HEK293 (cell line): ENCODE measurements at regions not wholly inside any gene's neighbourhood (a gene's known extent, or its start where the extent isn't known, plus 50 kb on each side); places are given as distances from the start of the nearest gene placed in this dataset.

Experiments used
- CTCF ChIA-PET: fragments of 350-600 bp; formaldehyde crosslinking; extraction: SDS; loops from one replicate; lab custom pipeline; 2021; ENCODE audit warnings: antibody characterized with exemption; lab: Yijun Ruan, JAX
- POLR2A ChIA-PET: fragments of 300-600 bp; formaldehyde crosslinking; extraction: SDS; loops from one replicate; lab custom pipeline; 2020; ENCODE audit warnings: antibody characterized with exemption, inconsistent platforms; lab: Yijun Ruan, JAX
- H3K27ac ChIP-seq: fragments of 200-500 bp; sonication (Bioruptor generic); 2 replicates; pipeline ENCODE4 v1.5.1; 2014; ENCODE audit warnings: low read depth, low read length, control low read depth, inconsistent platforms; ENCODE audit errors: extremely low read depth
- H3K36me3 ChIP-seq, 2 experiments: fragments of 200-500 bp in 1 of 2; sonication (Bioruptor generic) in 1 of 2; 1 replicate in 1 of 2; 2 replicates in 1 of 2; pipeline ENCODE4 v1.5.1; 2014 to 2017; ENCODE audit warnings: inconsistent platforms in 2 of 2, low read length in 2 of 2; ENCODE audit not compliant: control insufficient read depth in 2 of 2, insufficient read depth in 1 of 2
- H3K4me1 ChIP-seq: fragments of 200-500 bp; sonication (Bioruptor generic); 2 replicates; pipeline ENCODE4 v1.5.1; 2014; ENCODE audit warnings: mild to moderate bottlenecking, low read length, inconsistent platforms; ENCODE audit not compliant: control insufficient read depth, insufficient read depth
- H3K4me3 ChIP-seq: 2 replicates; pipeline ENCODE4 v1.5.1; 2011; ENCODE audit warnings: low read depth, mild to moderate bottlenecking, control low read depth, low read length, moderate library complexity
- H3K9me3 ChIP-seq: fragments of 200-500 bp; sonication (Bioruptor generic); 2 replicates; pipeline ENCODE4 v1.5.1; 2014; ENCODE audit warnings: low read depth, low read length, inconsistent platforms; ENCODE audit not compliant: control insufficient read depth, insufficient read depth
- OSR2 ChIP-seq: fragments of 450-650 bp; formaldehyde crosslinking; IDR thresholded peaks from 2 replicates; pipeline ENCODE4 v1.5.1; 2016; ENCODE audit warnings: missing biosample characterization, missing genetic modification characterization
- PRDM2 ChIP-seq: fragments of 450-650 bp; formaldehyde crosslinking; IDR thresholded peaks from 2 replicates; pipeline ENCODE4 v1.5.1; 2016; ENCODE audit warnings: missing biosample characterization, missing genetic modification characterization, borderline replicate concordance
- ZNF114 ChIP-seq: fragments of 450-650 bp; formaldehyde crosslinking; IDR thresholded peaks from 2 replicates; pipeline ENCODE4 v1.5.0; 2017; ENCODE audit warnings: missing biosample characterization, missing genetic modification characterization
- ZNF18 ChIP-seq: fragments of 450-650 bp; formaldehyde crosslinking; IDR thresholded peaks from 2 replicates; pipeline ENCODE4 v1.5.1; 2016; ENCODE audit warnings: missing biosample characterization, missing genetic modification characterization
- ZNF211 ChIP-seq: fragments of 450-650 bp; formaldehyde crosslinking; IDR thresholded peaks from 2 replicates; pipeline ENCODE4 v1.5.1; 2016; ENCODE audit warnings: low read depth, missing biosample characterization, missing genetic modification characterization
- ZNF23 ChIP-seq: fragments of 450-650 bp; formaldehyde crosslinking; IDR thresholded peaks from 2 replicates; pipeline ENCODE4 v1.5.1; 2016; ENCODE audit warnings: missing biosample characterization, missing genetic modification characterization, borderline replicate concordance
- ZNF239 ChIP-seq: fragments of 450-650 bp; formaldehyde crosslinking; IDR thresholded peaks from 2 replicates; pipeline ENCODE4 v1.5.1; 2016; ENCODE audit warnings: missing biosample characterization, missing genetic modification characterization
- ZNF274 ChIP-seq, 2 experiments: fragments of 200-500 bp in 1 of 2; fragments of 450-650 bp in 1 of 2; sonication (Bioruptor generic) in 1 of 2; formaldehyde crosslinking in 1 of 2; IDR thresholded peaks; 2 replicates each; pipeline versions ENCODE4 v1.5.1 to v1.6.1; 2014 to 2016; ENCODE audit warnings: borderline replicate concordance in 1 of 2, inconsistent platforms in 1 of 2, low read length in 1 of 2, missing biosample characterization in 1 of 2, missing genetic modification characterization in 1 of 2
- ZNF280D ChIP-seq: fragments of 450-650 bp; formaldehyde crosslinking; IDR thresholded peaks from 2 replicates; pipeline ENCODE4 v1.5.1; 2016; ENCODE audit warnings: missing biosample characterization, missing genetic modification characterization
- ZNF580 ChIP-seq: fragments of 450-650 bp; formaldehyde crosslinking; IDR thresholded peaks from 2 replicates; pipeline ENCODE4 v1.5.1; 2016; ENCODE audit warnings: missing biosample characterization, missing genetic modification characterization
- ZNF610 ChIP-seq: fragments of 450-650 bp; formaldehyde crosslinking; IDR thresholded peaks from 2 replicates; pipeline ENCODE4 v1.5.1; 2016; ENCODE audit warnings: missing biosample characterization, missing genetic modification characterization, borderline replicate concordance
- ZNF621 ChIP-seq: fragments of 450-650 bp; formaldehyde crosslinking; IDR thresholded peaks from 2 replicates; pipeline ENCODE4 v1.5.1; 2017; ENCODE audit warnings: missing biosample characterization, missing genetic modification characterization
- ZNF785 ChIP-seq: fragments of 450-650 bp; formaldehyde crosslinking; IDR thresholded peaks from 2 replicates; pipeline ENCODE4 v1.5.1; 2016; ENCODE audit warnings: missing biosample characterization, missing genetic modification characterization
- ZNF791 ChIP-seq: fragments of 450-650 bp; formaldehyde crosslinking; IDR thresholded peaks from 2 replicates; pipeline ENCODE4 v1.5.1; 2016; ENCODE audit warnings: missing biosample characterization, missing genetic modification characterization
- ZNF837 ChIP-seq: fragments of 450-650 bp; formaldehyde crosslinking; IDR thresholded peaks from 2 replicates; pipeline ENCODE4 v1.5.1; 2016; ENCODE audit warnings: missing biosample characterization, missing genetic modification characterization
- ZSCAN30 ChIP-seq: fragments of 450-650 bp; IDR thresholded peaks from 2 replicates; pipeline ENCODE4 v1.5.1; 2018; ENCODE audit warnings: missing biosample characterization, mild to moderate bottlenecking, missing genetic modification characterization, moderate library complexity
- ZXDB ChIP-seq: fragments of 450-650 bp; formaldehyde crosslinking; IDR thresholded peaks from 2 replicates; pipeline ENCODE4 v1.5.1; 2016; ENCODE audit warnings: missing biosample characterization, missing genetic modification characterization
- TF ChIP-seq, protein P1 (sequence below): fragments of 450-650 bp; formaldehyde crosslinking; IDR thresholded peaks from 2 replicates; pipeline ENCODE4 v1.5.1; 2016; ENCODE audit warnings: missing biosample characterization, missing genetic modification characterization
- TF ChIP-seq, protein P2 (sequence below): fragments of 450-650 bp; formaldehyde crosslinking; IDR thresholded peaks from 2 replicates; pipeline ENCODE4 v1.5.1; 2016; ENCODE audit warnings: missing biosample characterization, missing genetic modification characterization

DNA sequence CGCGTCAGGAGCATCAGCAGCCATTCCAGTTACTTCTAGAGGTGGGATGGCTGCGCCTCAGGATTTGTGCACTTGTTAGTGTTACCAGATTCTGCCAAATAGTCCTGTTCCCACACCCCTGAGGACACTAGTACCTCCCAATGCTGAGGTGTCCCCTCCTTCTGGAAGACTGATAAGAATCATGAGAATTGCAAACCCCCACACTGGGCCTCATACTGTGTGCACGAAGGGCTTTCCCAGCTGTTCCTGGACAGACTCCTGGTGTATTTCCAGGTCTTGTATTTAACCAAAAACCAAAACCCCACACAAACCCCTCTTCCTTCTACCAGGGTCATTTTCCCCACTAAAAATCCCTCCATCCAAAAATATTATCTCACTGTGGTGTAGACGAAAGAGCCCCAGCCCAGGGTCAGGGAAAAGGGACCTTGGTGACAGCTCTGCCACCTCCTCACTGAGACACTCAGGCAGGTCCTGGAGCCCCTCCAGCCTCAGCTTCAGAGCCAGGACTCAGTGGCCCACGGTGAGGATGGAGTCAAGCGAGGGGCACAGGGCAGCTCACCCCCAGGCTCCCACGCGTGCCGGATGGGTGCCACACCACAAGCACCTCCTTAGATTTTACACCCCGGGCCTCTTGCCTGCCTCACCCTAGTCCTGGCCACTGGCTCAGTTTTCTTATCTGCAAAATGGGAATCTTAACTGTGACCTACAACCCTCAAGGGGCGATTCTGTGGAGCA, 131.4 kb upstream of the RUNX3 start:
- Histone ChIP-seq H3K4me1 (no peaks in the 10 kb centered on the region), H3K36me3 (no peaks in the 10 kb centered on the region), H3K27ac (no peak overlapping the region), H3K4me3 (no peak overlapping the region), H3K9me3 (no peaks in the 10 kb centered on the region)
- POLR2A ChIA-PET, result no interaction called here
- CTCF ChIA-PET, result no interaction called here
- TF ChIP-seq ZSCAN30 (tag by site-specific recombination), result no peak
- no peak for TF ChIP-seq OSR2 (tag by site-specific recombination)
- TF ChIP-seq ZNF791 (tag by site-specific recombination), result no peak
- no peak for TF ChIP-seq ZNF211 (tag by site-specific recombination)
- TF ChIP-seq ZNF18 (tag by site-specific recombination), result no peak
- TF ChIP-seq, protein P1, sequence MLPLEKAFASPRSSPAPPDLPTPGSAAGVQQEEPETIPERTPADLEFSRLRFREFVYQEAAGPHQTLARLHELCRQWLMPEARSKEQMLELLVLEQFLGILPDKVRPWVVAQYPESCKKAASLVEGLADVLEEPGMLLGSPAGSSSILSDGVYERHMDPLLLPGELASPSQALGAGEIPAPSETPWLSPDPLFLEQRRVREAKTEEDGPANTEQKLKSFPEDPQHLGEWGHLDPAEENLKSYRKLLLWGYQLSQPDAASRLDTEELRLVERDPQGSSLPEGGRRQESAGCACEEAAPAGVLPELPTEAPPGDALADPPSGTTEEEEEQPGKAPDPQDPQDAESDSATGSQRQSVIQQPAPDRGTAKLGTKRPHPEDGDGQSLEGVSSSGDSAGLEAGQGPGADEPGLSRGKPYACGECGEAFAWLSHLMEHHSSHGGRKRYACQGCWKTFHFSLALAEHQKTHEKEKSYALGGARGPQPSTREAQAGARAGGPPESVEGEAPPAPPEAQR (tag by site-specific recombination), result no peak
- TF ChIP-seq ZNF837, result no peak
- TF ChIP-seq ZXDB (tag by site-specific recombination), result no peak
- TF ChIP-seq ZNF239, result no peak
- TF ChIP-seq ZNF610 (tag by site-specific recombination), result no peak
- TF ChIP-seq ZNF274 (IDR thresholded peaks at IDR 0.05; ENCODE audit: low read length), result no peak
- TF ChIP-seq ZNF274 (tag by site-specific recombination; IDR thresholded peaks at IDR 0.05; ENCODE audit: borderline replicate concordance), result no peak
- TF ChIP-seq ZNF580 (tag by site-specific recombination), result no peak

GRCh38 chr1:25057188-25057587, 127.1 kb upstream of the RUNX3 start:
- ChIA-PET CTCF (interaction anchor here (2.0 kb wide), 1 partner anchor 20 kb away, joined by 7 read pairs; no protein-coding TSS in a partner anchor), POLR2A (no interaction called here)
- Histone ChIP-seq H3K36me3 (no peaks in the 10 kb centered on the region), H3K9me3 (no peaks in the 10 kb centered on the region), H3K4me1 (no peaks in the 10 kb centered on the region), H3K4me3 (no peak overlapping the region), H3K27ac (no peak overlapping the region)
- TF ChIP-seq PRDM2 (tag by site-specific recombination) (no peak), ZNF785 (tag by site-specific recombination) (no peak), ZNF280D (tag by site-specific recombination) (no peak), ZNF23 (tag by site-specific recombination) (no peak), ZNF621 (no peak), ZNF114 (no peak)
- TF ChIP-seq, protein P2, sequence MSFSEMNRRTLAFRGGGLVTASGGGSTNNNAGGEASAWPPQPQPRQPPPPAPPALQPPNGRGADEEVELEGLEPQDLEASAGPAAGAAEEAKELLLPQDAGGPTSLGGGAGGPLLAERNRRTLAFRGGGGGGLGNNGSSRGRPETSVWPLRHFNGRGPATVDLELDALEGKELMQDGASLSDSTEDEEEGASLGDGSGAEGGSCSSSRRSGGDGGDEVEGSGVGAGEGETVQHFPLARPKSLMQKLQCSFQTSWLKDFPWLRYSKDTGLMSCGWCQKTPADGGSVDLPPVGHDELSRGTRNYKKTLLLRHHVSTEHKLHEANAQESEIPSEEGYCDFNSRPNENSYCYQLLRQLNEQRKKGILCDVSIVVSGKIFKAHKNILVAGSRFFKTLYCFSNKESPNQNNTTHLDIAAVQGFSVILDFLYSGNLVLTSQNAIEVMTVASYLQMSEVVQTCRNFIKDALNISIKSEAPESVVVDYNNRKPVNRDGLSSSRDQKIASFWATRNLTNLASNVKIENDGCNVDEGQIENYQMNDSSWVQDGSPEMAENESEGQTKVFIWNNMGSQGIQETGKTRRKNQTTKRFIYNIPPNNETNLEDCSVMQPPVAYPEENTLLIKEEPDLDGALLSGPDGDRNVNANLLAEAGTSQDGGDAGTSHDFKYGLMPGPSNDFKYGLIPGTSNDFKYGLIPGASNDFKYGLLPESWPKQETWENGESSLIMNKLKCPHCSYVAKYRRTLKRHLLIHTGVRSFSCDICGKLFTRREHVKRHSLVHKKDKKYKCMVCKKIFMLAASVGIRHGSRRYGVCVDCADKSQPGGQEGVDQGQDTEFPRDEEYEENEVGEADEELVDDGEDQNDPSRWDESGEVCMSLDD (tag by site-specific recombination), result no peak
